Heart right ventricle (tissue), 16 donors: ENCODE measurements at regions not wholly inside any gene's neighbourhood (a gene's known extent, or its start where the extent isn't known, plus 50 kb on each side); places are given as distances from the start of the nearest gene placed in this dataset.

Experiments used
- ATAC-seq, 8 donors: fragments of 200-7000 bp; cut with Tn5 transposase; one replicate each; pipeline ENCODE4 v1.9.1; 2020; ENCODE audit warnings: mild to moderate bottlenecking in 8 of 8, moderate library complexity in 8 of 8, moderate number of reproducible peaks in 1 of 8
- DNase-seq, 2 donors: peaks; one replicate each; pipeline ENCODE4 v3.0.0-alpha.2; 2020
- H3K27ac ChIP-seq, 10 donors: fragments of 200-600 bp; sonication (generic) in 2 of 10; one replicate each; pipeline versions ENCODE4 v1.5.0 to v1.8.0; 2020 to 2022; ENCODE audit warnings: mild to moderate bottlenecking in 3 of 10
- H3K27me3 ChIP-seq, 7 donors: fragments of 200-600 bp; one replicate each; pipeline ENCODE4 v1.8.0; 2021 to 2022; ENCODE audit warnings: mild to moderate bottlenecking in 2 of 7
- H3K36me3 ChIP-seq, 9 donors: fragments of 200-600 bp; sonication (generic) in 1 of 9; one replicate each; pipeline versions ENCODE4 v1.5.0 to v1.8.0; 2020 to 2022; ENCODE audit warnings: mild to moderate bottlenecking in 2 of 9
- H3K4me1 ChIP-seq, 9 donors: fragments of 200-600 bp; sonication (generic) in 1 of 9; one replicate each; pipeline versions ENCODE4 v1.5.0 to v1.8.0; 2020 to 2022; ENCODE audit warnings: mild to moderate bottlenecking in 4 of 9
- H3K4me3 ChIP-seq, 10 donors: fragments of 200-600 bp; sonication (generic) in 2 of 10; one replicate each; pipeline versions ENCODE4 v1.5.0 to v1.8.0; 2020 to 2022; ENCODE audit warnings: mild to moderate bottlenecking in 7 of 10, moderate library complexity in 2 of 10
- H3K9me3 ChIP-seq, 11 donors: fragments of 200-600 bp in 10 of 11; sonication (generic) in 2 of 11; one replicate each; pipeline versions ENCODE4 v1.5.0 to v1.8.0; 2013 to 2022; ENCODE audit warnings: mild to moderate bottlenecking in 2 of 11, control low read depth in 1 of 11, moderate library complexity in 1 of 11
- WGBS, 2 donors: extraction: QIAGEN DNeasy Blood & Tissue Kit; methylation state at CpG; one replicate each; pipeline ENCODE4 v1.1.7; 2013; ENCODE audit warnings: inconsistent platforms in 1 of 2; 5-methylcytosine and 5-hydroxymethylcytosine counted together
- intact Hi-C, 10 donors: fragments of 100-400 bp; cut with DNase I; formaldehyde crosslinking; loops; one replicate each; pipeline versions ENCODE4 v1.11.1 to v1.14.2; 2022
- TF ChIP-seq, protein P1 (sequence below), 9 donors: fragments of 200-600 bp; sonication (generic) in 2 of 9; IDR thresholded peaks; one replicate each; pipeline versions ENCODE4 v1.5.0 to v1.8.0; 2021 to 2022; ENCODE audit warnings: antibody characterized with exemption in 9 of 9, mild to moderate bottlenecking in 5 of 9, moderate library complexity in 1 of 9
- donor health status: Arrhythmogenic right ventricular cardiomyopathy.
- donor health status: ischemic (EF 13 %, LVEDD 7.1; RV severe dilation, severe dysfunction).
- donor health status: healthy with polysubstance abuse.
- donor health status: DM: no; HTN: yes; CAD: no.
- donor health status: DM: no; HTN: no; CAD: no.
- donor health status: ischemic (EF 25% LVEDD 6.9; RV normal size, moderate dysfunction).
- donor health status: ischemic (EF 25% LVEDD 5.7; RV mildly dilated, moderate dysfunction).
- donor health status: healthy.
- donor health status: DM: yes; HTN: yes; CAD: no.
- donor health status: Ischemic cardiomyopathy.
- donor health status: ischemic (EF 35%, LVEDD 5.7; RV mildly dilated, moderate dysfunction).
- donor health status: nonischemic (EF 11% LVEDD 7.7; RV severe dilation, severe dysfunction).
- donor health status: DM: yes; HTN: yes; CAD: no.
- donor health status: PGD.
- donor health status: ischemic (EF 29% LVEDD 5.4; RV normal size, mild dysfunction).
- donor health status: nonischemic (EF 23%, LVEDD 6.1; RV moderate dilation, normal function).

DNA sequence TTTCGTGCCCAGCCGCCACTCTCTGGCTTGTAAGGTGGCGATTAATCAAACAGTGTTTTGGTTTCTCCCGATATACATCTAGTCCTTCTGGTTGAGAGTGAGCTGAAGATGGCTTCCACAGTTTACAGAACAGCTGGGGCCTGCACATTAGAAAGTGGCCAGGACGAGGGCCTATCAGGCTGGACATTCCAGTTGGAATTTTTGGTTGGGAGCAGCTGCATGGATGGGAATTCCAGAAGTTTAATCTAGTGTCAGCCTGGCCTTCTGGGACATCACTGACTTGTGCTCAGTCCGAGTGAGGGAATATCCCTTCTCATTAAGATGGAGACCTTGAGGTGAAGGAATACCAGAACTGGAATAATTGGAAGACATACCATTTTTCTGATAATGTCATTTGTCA, 118.1 kb upstream of the SIX2 start:
- H3K27me3 ChIP-seq: peaks cover 0 to 7% (median 0%) of the 10 kb centered on the region in 7 donors
- no peak overlapping the region for H3K27ac ChIP-seq
- intact Hi-C loops: no loop called here
- ATAC-seq (no peak), DNase-seq (no peak)
- H3K9me3 ChIP-seq: no peaks in the 10 kb centered on the region
- TF ChIP-seq, protein P1, sequence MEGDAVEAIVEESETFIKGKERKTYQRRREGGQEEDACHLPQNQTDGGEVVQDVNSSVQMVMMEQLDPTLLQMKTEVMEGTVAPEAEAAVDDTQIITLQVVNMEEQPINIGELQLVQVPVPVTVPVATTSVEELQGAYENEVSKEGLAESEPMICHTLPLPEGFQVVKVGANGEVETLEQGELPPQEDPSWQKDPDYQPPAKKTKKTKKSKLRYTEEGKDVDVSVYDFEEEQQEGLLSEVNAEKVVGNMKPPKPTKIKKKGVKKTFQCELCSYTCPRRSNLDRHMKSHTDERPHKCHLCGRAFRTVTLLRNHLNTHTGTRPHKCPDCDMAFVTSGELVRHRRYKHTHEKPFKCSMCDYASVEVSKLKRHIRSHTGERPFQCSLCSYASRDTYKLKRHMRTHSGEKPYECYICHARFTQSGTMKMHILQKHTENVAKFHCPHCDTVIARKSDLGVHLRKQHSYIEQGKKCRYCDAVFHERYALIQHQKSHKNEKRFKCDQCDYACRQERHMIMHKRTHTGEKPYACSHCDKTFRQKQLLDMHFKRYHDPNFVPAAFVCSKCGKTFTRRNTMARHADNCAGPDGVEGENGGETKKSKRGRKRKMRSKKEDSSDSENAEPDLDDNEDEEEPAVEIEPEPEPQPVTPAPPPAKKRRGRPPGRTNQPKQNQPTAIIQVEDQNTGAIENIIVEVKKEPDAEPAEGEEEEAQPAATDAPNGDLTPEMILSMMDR (IDR thresholded peaks at IDR 0.05): no peak
- no peaks in the 10 kb centered on the region for H3K36me3 ChIP-seq
- WGBS, 2 donors: 84 to 87% methylated on average over 6 of the region's 6 CpGs
- H3K4me3 ChIP-seq: no peak overlapping the region
- H3K4me1 ChIP-seq: peaks cover 0 to 23% (median 0%) of the 10 kb centered on the region in 9 donors

DNA sequence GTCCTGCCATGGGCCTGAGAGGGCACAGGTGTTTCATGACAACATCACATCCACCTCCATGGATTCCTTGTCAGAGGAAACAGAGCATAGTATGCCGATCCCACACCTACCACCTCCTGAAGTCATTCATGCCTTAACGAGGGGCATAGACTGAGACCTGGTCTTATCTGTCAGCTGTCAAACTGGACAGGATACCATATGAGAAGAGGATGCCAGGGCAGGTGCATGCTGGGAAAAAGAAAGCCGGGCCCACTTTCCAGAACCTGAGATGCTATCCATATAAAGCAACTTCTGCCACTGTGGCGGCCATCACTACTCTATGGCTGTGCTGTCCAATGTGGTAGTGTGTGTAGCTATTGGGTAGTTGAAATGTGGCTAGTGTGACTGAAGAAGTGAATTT, 116.0 kb upstream of the SIX2 start:
- WGBS, 2 donors: 78 to 83% methylated on average over 4 of the region's 4 CpGs
- DNase-seq (no peak), ATAC-seq (no peak)
- H3K27ac ChIP-seq: no peak overlapping the region
- TF ChIP-seq, protein P1 (IDR thresholded peaks at IDR 0.05): no peak
- intact Hi-C loops: no loop called here
- peaks cover 0 to 10% (median 0%) of the 10 kb centered on the region in 9 donors for H3K4me1 ChIP-seq
- H3K9me3 ChIP-seq: no peaks in the 10 kb centered on the region
- no peaks in the 10 kb centered on the region for H3K36me3 ChIP-seq
- H3K4me3 ChIP-seq: no peak overlapping the region
- H3K27me3 ChIP-seq: peaks cover 0 to 7% (median 0%) of the 10 kb centered on the region in 7 donors

DNA sequence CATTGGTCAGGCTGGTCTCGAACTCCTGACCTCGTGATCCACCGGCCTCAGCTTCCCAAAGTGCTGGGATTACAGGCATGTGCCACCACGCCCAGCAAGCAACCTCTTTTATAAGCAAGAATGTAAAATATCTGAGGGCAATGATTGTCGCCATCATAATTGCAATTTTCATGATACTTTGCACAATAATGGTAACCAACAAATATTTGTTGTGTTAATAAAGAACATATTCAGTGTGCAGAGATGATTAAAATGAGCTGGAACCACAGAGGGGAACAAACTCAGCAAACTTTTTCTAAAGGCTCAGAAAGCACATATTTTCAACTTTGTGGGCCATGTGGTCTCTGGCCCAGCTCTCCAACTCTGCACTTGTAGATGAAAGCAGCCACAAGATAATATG, 115.2 kb upstream of the SIX2 start:
- no peaks in the 10 kb centered on the region for H3K9me3 ChIP-seq
- TF ChIP-seq, protein P1 (IDR thresholded peaks at IDR 0.05): no peak
- no peak for ATAC-seq

DNA sequence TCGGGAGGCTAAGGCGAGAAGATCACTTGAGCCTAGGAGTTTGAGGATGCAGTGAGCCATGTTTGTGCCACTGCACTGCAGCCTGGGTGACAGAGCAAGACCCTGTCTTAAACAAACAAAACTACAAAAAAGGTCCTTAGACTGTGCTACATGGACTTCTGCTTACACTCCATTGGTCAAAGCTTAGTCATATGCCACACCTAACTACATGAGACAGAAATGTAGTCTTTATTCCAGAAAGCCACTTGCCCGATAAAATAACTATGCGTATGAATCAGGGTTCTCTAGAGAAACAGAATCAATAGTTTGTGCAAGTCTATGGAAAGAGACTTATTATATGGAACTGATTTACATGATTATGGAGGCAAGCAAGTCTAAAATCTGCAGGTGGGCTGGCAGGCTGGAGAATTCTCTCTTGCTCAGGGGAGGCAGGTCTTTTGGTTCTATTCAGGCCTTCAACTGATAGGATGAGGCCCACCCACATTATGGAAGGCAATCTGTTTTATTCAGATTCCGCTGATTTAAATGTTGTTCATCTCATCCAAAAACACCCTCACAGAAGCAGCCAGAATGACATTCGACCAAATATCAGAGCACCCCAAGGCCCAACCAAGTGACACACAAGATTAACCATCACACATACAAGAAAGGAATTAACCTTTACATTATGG, 114.4 kb upstream of the SIX2 start:
- Histone ChIP-seq H3K4me3 (no peak overlapping the region), H3K9me3 (no peaks in the 10 kb centered on the region), H3K36me3 (no peaks in the 10 kb centered on the region), H3K4me1 (peaks cover 0 to 6% (median 0%) of the 10 kb centered on the region in 9 donors), H3K27me3 (peaks cover 0 to 8% (median 0%) of the 10 kb centered on the region in 7 donors), H3K27ac (no peak overlapping the region)
- TF ChIP-seq, protein P1 (IDR thresholded peaks at IDR 0.05): no peak
- DNase-seq (no peak), ATAC-seq (no peak)
- WGBS, 2 donors: 90 to 94% methylated on average over 6 of the region's 6 CpGs
- intact Hi-C loops: no loop called here

More for the DNA sequence above, 115.2 kb upstream of the SIX2 start:
- H3K27ac ChIP-seq: no peak overlapping the region
- peaks cover 0 to 7% (median 0%) of the 10 kb centered on the region in 7 donors for H3K27me3 ChIP-seq
- 95 to 96% methylated on average over 5 of the region's 5 CpGs for WGBS, 2 donors
- intact Hi-C loops: no loop called here
- no peak overlapping the region for H3K4me3 ChIP-seq
- peaks cover 0 to 10% (median 0%) of the 10 kb centered on the region in 9 donors for H3K4me1 ChIP-seq
- DNase-seq: no peak
- H3K36me3 ChIP-seq: no peaks in the 10 kb centered on the region
